ENCODE measurements at regions not wholly inside any gene's neighbourhood (a gene's known extent, or its start where the extent isn't known, plus 50 kb on each side); places are given as distances from the start of the nearest gene placed in this dataset.

DNA sequence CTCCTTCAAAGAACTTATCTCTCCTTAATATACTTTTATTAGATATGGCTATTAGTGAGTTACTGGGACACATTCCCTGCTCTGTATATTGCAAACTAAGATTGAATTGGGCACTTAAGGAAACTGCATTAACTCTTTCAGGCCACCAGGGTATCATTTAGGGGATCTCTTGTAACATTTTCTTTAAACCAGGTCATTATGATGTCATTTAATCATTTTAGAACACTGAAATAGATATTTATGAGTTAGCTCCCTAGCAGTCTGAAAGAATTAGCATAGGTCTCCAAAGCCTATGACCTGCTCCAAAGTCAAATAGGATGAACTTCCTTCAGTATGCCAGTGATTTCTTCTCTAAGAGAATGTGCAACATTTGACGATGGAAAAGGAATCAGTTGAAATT lies 506.9 kb downstream of the FOXG1 start:
- Histone ChIP-seq H3K27me3 (ENCODE audit: low read depth) (peaks cover 9% of the 10 kb centered on the region; the same call in 1 of the 2 replicates), H3K4me1 (no peaks in the 10 kb centered on the region), H3K4me3 (no peak overlapping the region), H3K9me3 (no peaks in the 10 kb centered on the region), H3K36me3 (replicated peaks) (no peaks in the 10 kb centered on the region)
- in situ Hi-C loops (cut with MboI; ENCODE audit: low sequenced_read_pairs) = no loop called here
- DNase-seq (ENCODE audit: low spot score in 2 of 2) = no peak

DNA sequence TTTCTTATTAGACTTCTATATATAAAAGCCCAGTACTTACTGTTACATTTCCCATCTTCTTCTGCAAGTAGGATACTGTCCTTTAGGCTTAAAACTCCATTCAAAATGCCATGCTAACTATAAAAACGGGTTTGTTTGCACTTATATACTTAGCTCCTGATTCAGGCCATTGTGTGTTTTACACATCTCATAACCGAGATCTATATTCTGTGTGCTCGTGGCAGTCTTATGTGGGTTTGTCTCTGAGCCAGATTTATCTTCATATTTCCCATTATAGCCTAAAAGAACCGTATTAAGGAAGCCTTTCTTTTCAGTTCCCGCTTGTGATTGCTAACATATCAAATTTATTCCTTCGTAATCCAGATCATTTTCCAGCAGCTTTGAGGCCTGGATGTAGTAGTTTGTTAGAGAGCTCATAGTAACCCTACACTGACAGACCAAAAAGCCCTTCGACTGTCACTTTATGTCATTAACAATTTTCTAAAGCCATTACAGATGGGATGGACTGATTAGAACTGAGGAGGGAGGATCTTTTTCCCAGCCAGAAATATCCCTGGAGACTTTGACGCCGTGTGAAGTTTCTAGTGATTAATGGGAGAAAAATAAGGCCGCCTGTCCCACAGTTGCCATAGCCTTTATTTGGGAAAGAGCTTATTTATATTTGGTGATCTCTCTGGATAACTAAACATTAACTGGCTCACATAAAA lies 508.5 kb downstream of the FOXG1 start:
- no peak for DNase-seq (ENCODE audit: low spot score in 2 of 2)
- no peaks in the 10 kb centered on the region for H3K9me3 ChIP-seq
- no peaks in the 10 kb centered on the region for H3K36me3 ChIP-seq (replicated peaks)
- in situ Hi-C loops (cut with MboI; ENCODE audit: low sequenced_read_pairs) = no loop called here
- H3K4me1 ChIP-seq = no peaks in the 10 kb centered on the region
- peaks cover 9% of the 10 kb centered on the region; the same call in 1 of the 2 replicates for H3K27me3 ChIP-seq (ENCODE audit: low read depth)
- H3K4me3 ChIP-seq = no peak overlapping the region

GRCh38 chr14:29278301-29279263 lies 512.0 kb downstream of the FOXG1 start:
- in situ Hi-C loops (cut with MboI; ENCODE audit: low sequenced_read_pairs) = no loop called here
- Histone ChIP-seq H3K9me3 (no peaks in the 10 kb centered on the region), H3K4me1 (no peaks in the 10 kb centered on the region), H3K36me3 (replicated peaks) (no peaks in the 10 kb centered on the region), H3K4me3 (no peak overlapping the region), H3K27me3 (ENCODE audit: low read depth) (no peaks in the 10 kb centered on the region)
- no peak for DNase-seq (ENCODE audit: low spot score in 2 of 2)

DNA sequence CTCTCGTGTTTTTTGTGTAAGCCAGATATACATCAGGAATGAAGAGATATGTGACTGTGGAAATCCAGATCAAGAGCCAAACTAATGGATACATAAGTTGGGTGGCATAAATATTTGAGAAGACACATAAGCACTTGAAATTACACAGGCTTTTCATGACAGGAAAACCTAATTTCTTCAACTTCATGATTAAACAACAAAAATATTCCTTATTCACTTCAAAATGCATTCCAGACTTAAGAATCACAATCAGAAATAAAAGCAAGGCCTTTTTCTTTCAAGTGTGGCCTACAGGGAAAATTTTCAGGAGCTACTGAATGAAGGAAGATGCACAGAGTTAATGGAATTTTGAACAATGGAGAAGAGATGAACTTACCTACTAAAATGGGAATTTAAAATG lies 515.6 kb downstream of the FOXG1 start:
- H3K36me3 ChIP-seq (replicated peaks) = no peaks in the 10 kb centered on the region
- in situ Hi-C loops (cut with MboI; ENCODE audit: low sequenced_read_pairs) = no loop called here
- H3K9me3 ChIP-seq = no peaks in the 10 kb centered on the region
- DNase-seq (ENCODE audit: low spot score in 2 of 2) = no peak
- no peaks in the 10 kb centered on the region for H3K27me3 ChIP-seq (ENCODE audit: low read depth)
- H3K4me1 ChIP-seq = no peaks in the 10 kb centered on the region
- H3K4me3 ChIP-seq = no peak overlapping the region

GRCh38 chr14:29290441-29290840 lies 523.9 kb downstream of the FOXG1 start:
- Histone ChIP-seq H3K4me1 (no peaks in the 10 kb centered on the region), H3K4me3 (no peak overlapping the region), H3K36me3 (replicated peaks) (no peaks in the 10 kb centered on the region), H3K27me3 (ENCODE audit: low read depth) (no peaks in the 10 kb centered on the region), H3K9me3 (no peaks in the 10 kb centered on the region)
- in situ Hi-C loops (cut with MboI; ENCODE audit: low sequenced_read_pairs) = no loop called here
- DNase-seq (ENCODE audit: low spot score in 2 of 2) = no peak

DNA sequence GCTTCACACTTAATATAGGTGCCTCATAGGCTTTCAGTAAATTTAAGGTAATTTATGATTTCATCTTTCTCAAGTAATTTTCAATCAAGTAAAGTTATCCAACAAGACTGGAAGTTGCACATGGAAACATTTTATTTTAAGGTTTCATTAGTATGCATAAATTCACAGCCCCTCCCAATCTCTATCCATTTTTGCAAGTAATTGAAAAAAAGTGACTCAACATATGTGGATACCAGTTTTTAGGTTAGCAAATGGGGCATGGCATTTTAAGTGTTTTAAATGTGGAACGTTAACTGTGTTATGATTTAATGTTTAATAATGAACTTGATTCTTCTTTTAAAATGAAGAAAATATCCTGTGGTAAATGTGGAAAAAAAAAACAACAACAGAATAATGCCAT lies 532.8 kb downstream of the FOXG1 start:
- Histone ChIP-seq H3K27me3 (ENCODE audit: low read depth) (no peaks in the 10 kb centered on the region), H3K36me3 (replicated peaks) (no peaks in the 10 kb centered on the region), H3K4me3 (no peak overlapping the region), H3K9me3 (no peaks in the 10 kb centered on the region), H3K4me1 (no peaks in the 10 kb centered on the region)
- no peak for DNase-seq (ENCODE audit: low spot score in 2 of 2)
- in situ Hi-C loops (cut with MboI; ENCODE audit: low sequenced_read_pairs) = no loop called here

DNA sequence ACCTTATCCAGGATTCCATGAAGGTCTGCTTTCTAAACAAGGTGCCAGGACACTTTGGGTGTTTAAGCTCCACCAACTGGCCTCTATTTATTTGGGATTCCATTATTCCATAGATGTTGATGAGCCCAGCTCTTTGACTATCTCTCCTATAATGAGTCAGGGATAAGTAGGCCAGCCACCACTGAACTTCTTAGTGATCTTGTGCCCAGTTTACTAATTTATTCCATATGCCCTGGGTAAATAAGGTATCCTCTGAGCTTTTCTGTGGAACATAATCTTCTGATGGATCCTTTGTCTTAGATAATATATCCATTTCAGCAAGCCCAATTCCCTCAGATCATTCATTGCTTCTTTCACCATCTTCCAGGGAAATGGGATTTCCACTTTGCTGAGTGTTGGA lies 535.0 kb downstream of the FOXG1 start:
- no peak for DNase-seq (ENCODE audit: low spot score in 2 of 2)
- no peaks in the 10 kb centered on the region for H3K9me3 ChIP-seq
- in situ Hi-C loops (cut with MboI; ENCODE audit: low sequenced_read_pairs) = no loop called here
- H3K4me3 ChIP-seq = no peak overlapping the region
- no peaks in the 10 kb centered on the region for H3K27me3 ChIP-seq (ENCODE audit: low read depth)
- no peaks in the 10 kb centered on the region for H3K36me3 ChIP-seq (replicated peaks)
- H3K4me1 ChIP-seq = no peaks in the 10 kb centered on the region

DNA sequence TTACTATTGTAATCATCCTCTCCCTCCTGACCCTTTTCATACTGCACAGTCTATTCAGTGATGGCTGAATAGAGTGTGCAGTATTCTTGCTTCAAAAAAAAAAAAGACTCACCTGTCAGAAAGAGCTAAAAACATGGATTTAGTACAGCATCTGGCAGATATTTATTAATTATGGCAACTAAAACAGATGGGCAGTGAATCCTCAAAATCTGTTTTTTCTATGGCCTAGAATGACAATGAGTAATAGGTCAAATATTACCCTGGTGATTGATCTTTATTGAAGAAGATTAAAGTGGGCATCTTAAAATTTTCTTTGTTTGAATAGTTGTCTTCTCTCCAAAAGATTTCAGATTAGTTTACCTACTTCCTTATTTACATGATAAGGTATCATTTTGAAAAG lies 543.6 kb downstream of the FOXG1 start:
- in situ Hi-C loops (cut with MboI; ENCODE audit: low sequenced_read_pairs) = no loop called here
- H3K27me3 ChIP-seq (ENCODE audit: low read depth) = 0 out of 2 replicates have a peak, but pooled peaks cover 2% of the 10 kb centered on the region
- no peaks in the 10 kb centered on the region for H3K9me3 ChIP-seq
- H3K36me3 ChIP-seq (replicated peaks) = no peaks in the 10 kb centered on the region
- H3K4me1 ChIP-seq = no peaks in the 10 kb centered on the region
- DNase-seq (ENCODE audit: low spot score in 2 of 2) = no peak
- H3K4me3 ChIP-seq = no peak overlapping the region

GRCh38 chr14:29310757-29311156 lies 544.2 kb downstream of the FOXG1 start:
- Histone ChIP-seq H3K27me3 (ENCODE audit: low read depth) (0 out of 2 replicates have a peak, but pooled peaks cover 2% of the 10 kb centered on the region), H3K4me1 (no peaks in the 10 kb centered on the region), H3K4me3 (no peak overlapping the region), H3K36me3 (replicated peaks) (no peaks in the 10 kb centered on the region), H3K9me3 (no peaks in the 10 kb centered on the region)
- in situ Hi-C loops (cut with MboI; ENCODE audit: low sequenced_read_pairs) = no loop called here
- no peak for DNase-seq (ENCODE audit: low spot score in 2 of 2)

- Histone ChIP-seq H3K36me3 (replicated peaks) (no peaks in the 10 kb centered on the region), H3K27me3 (ENCODE audit: low read depth) (0 out of 2 replicates have a peak, but pooled peaks cover 2% of the 10 kb centered on the region), H3K4me3 (no peak overlapping the region), H3K9me3 (no peaks in the 10 kb centered on the region), H3K4me1 (no peaks in the 10 kb centered on the region)
- no peak for DNase-seq (ENCODE audit: low spot score in 2 of 2)
- in situ Hi-C loops (cut with MboI; ENCODE audit: low sequenced_read_pairs) = no loop called here
These were observed 545.4 kb downstream of the FOXG1 start for GRCh38 chr14:29311983-29312382.

GRCh38 chr14:29316936-29317335 lies 550.3 kb downstream of the FOXG1 start:
- in situ Hi-C loops (cut with MboI; ENCODE audit: low sequenced_read_pairs) = no loop called here
- no peak for DNase-seq (ENCODE audit: low spot score in 2 of 2)

GRCh38 chr14:29317423-29317822 lies 550.8 kb downstream of the FOXG1 start:
- Histone ChIP-seq H3K36me3 (replicated peaks) (no peaks in the 10 kb centered on the region), H3K27me3 (ENCODE audit: low read depth) (no peaks in the 10 kb centered on the region), H3K4me1 (no peaks in the 10 kb centered on the region), H3K4me3 (no peak overlapping the region), H3K9me3 (no peaks in the 10 kb centered on the region)
- DNase-seq (ENCODE audit: low spot score in 2 of 2) = no peak
- in situ Hi-C loops (cut with MboI; ENCODE audit: low sequenced_read_pairs) = no loop called here

More at GRCh38 chr14:29316936-29317335, 550.3 kb downstream of the FOXG1 start:
- Histone ChIP-seq H3K4me1 (no peaks in the 10 kb centered on the region), H3K27me3 (ENCODE audit: low read depth) (no peaks in the 10 kb centered on the region), H3K9me3 (no peaks in the 10 kb centered on the region), H3K4me3 (no peak overlapping the region), H3K36me3 (replicated peaks) (no peaks in the 10 kb centered on the region)

DNA sequence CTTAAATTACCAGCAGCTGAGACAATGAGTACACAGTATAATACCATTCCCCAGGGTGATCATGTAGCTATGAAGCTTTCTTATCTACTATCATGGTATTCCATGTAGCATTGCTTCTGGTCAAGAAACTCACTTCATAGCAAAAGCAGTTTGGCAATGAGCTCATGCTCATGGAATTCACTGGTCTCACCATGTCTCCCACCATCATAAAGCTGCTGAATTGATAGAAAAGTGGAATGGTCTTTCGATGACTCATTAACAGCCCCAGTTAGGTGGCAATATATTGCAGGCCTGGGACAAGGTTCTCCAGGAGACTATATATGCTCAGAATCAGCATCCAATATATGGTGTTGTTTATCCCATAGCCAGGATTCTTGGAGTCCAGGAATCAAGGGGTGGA lies 553.7 kb downstream of the FOXG1 start:
- in situ Hi-C loops (cut with MboI; ENCODE audit: low sequenced_read_pairs) = no loop called here
- no peaks in the 10 kb centered on the region for H3K4me1 ChIP-seq
- no peak overlapping the region for H3K4me3 ChIP-seq
- no peaks in the 10 kb centered on the region for H3K9me3 ChIP-seq
- H3K27me3 ChIP-seq (ENCODE audit: low read depth) = no peaks in the 10 kb centered on the region
- no peaks in the 10 kb centered on the region for H3K36me3 ChIP-seq (replicated peaks)
- no peak for DNase-seq (ENCODE audit: low spot score in 2 of 2)

DNA sequence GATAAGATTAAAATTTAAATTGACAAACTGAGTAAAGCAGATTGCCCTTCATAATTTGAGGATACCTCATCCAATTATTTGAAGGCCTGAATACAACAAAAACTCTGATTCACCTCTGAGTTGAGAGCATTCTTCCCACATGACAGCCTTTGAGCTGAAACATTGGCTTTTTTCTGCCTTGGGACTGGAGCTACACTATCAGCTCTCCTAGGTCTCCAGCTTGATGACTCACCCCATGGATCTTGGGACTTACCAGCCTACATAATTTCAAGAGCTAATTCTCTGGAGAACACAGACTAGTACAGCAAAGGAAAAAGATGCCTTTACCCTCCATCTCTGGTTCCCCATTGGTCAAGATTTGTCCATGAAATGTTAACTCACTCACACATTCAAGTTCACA lies 555.1 kb downstream of the FOXG1 start:
- no peaks in the 10 kb centered on the region for H3K9me3 ChIP-seq
- no peaks in the 10 kb centered on the region for H3K36me3 ChIP-seq (replicated peaks)
- in situ Hi-C loops (cut with MboI; ENCODE audit: low sequenced_read_pairs) = no loop called here
- no peak overlapping the region for H3K4me3 ChIP-seq
- no peaks in the 10 kb centered on the region for H3K27me3 ChIP-seq (ENCODE audit: low read depth)
- no peak for DNase-seq (ENCODE audit: low spot score in 2 of 2)
- no peaks in the 10 kb centered on the region for H3K4me1 ChIP-seq

All from HAP-1 (cell line).